ENCODE measurements at regions not wholly inside any gene's neighbourhood (a gene's known extent, or its start where the extent isn't known, plus 50 kb on each side); places are given as distances from the start of the nearest gene placed in this dataset.

DNA sequence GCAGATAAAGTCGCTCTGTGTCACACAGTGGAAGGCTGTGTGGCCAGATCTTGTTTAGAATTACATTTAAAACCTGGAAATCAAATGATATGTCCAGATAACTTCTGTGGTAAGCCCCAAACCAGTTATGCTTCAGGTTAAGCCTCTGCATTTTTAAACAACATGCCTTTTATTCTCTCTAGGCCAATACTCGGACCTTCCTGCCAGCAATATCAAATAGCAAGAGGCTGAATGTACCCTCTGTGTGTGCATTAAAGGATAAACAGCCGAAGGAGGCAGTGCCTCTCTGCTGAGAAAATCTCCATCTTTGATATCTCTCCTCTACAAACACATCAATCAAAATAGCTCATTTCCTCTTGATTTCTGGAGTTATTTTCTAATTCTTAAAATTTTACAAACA is 67.1 kb upstream of the TMEM260 start:
- no peaks in the 10 kb centered on the region for H3K4me1 Mint-ChIP-seq
- no peak overlapping the region for H3K27ac Mint-ChIP-seq
- H3K4me3 Mint-ChIP-seq = no peak overlapping the region
- no peaks in the 10 kb centered on the region for H3K9me3 Mint-ChIP-seq
- no peaks in the 10 kb centered on the region for H3K36me3 Mint-ChIP-seq
- ATAC-seq = no peak
- no peaks in the 10 kb centered on the region for H3K27me3 Mint-ChIP-seq

DNA sequence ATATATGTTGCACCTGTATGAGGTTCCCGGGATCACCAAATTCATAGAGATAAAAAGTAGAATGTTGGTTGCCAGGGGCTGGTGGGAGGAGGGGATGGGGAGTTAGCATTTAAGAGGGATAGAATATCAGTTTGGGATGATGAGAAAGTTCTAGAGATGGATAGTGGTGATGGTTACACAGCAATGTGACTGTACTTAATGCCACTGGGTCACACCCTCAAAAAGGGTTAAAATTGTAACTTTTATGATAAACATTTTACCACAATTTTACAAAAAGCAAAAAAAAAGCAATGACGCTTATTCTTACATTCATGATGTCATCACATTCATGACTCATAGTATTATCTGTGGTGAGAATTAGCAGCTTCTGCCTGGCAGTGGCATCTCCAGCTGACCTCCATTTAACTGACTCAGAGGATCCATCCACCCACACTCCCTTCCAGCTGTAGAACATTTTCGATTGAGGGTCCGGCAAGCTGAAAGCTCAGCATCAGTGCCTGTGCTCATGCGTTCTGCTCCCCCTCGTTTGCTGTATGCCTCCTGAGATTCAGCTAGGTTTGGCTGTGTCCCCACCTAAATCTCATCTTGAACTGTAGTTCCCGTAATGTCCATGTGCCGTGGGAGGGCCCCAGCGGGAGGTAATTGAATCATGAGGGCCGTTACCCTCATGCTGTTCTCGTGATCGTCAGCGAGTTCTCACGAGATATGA is 64.8 kb upstream of the TMEM260 start:
- no peaks in the 10 kb centered on the region for H3K9me3 Mint-ChIP-seq
- H3K27ac Mint-ChIP-seq = no peak overlapping the region
- ATAC-seq = no peak
- no peaks in the 10 kb centered on the region for H3K4me1 Mint-ChIP-seq
- peaks cover 17% of the 10 kb centered on the region for H3K27me3 Mint-ChIP-seq
- no peak overlapping the region for H3K4me3 Mint-ChIP-seq
- H3K36me3 Mint-ChIP-seq = no peaks in the 10 kb centered on the region

DNA sequence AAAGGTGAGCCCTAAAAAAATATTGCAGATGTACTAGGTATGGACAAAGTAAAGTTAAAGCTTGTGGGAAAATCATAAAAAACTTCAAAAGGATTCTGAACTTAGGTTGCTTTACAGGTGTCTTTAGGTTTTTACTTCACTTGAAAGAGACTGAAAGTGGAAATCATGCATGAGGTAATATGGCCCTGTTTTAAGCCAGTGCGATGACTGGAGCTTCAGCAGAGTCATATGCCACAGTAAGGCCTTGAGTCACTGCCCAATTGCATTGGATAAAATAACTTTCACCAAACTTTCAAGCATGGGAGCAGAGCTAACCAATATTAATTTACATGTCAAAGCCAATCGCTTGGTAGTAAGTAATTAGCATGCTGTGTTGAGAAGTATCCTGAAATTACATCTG is 63.9 kb upstream of the TMEM260 start:
- peaks cover 26% of the 10 kb centered on the region for H3K27me3 Mint-ChIP-seq
- no peak overlapping the region for H3K4me3 Mint-ChIP-seq
- ATAC-seq = no peak
- H3K4me1 Mint-ChIP-seq = no peaks in the 10 kb centered on the region
- no peaks in the 10 kb centered on the region for H3K36me3 Mint-ChIP-seq
- no peaks in the 10 kb centered on the region for H3K9me3 Mint-ChIP-seq
- H3K27ac Mint-ChIP-seq = no peak overlapping the region

DNA sequence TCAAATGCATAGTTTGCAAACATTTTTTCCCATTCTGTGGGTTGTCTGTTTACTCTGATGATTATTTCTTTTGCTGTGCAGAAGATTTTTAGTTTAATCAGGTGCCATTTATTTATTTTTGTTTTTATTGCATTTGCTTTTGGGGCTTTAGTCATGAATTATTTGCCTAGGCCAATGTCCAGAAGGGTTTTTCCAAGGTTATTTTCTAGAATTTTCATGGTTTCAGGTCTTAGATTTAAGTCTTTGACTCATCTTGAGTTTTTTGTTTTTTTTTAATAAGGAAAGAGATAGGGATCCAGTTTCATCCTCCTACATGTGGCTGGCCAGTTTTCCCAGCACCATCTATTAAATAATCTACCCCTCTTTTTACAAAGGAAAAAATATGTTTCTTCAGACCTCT is 57.2 kb upstream of the TMEM260 start:
- H3K4me1 Mint-ChIP-seq = no peaks in the 10 kb centered on the region
- no peak overlapping the region for H3K27ac Mint-ChIP-seq
- H3K9me3 Mint-ChIP-seq = peaks cover 3% of the 10 kb centered on the region
- ATAC-seq = no peak
- H3K36me3 Mint-ChIP-seq = no peaks in the 10 kb centered on the region
- H3K27me3 Mint-ChIP-seq = peaks cover 52% of the 10 kb centered on the region
- no peak overlapping the region for H3K4me3 Mint-ChIP-seq

DNA sequence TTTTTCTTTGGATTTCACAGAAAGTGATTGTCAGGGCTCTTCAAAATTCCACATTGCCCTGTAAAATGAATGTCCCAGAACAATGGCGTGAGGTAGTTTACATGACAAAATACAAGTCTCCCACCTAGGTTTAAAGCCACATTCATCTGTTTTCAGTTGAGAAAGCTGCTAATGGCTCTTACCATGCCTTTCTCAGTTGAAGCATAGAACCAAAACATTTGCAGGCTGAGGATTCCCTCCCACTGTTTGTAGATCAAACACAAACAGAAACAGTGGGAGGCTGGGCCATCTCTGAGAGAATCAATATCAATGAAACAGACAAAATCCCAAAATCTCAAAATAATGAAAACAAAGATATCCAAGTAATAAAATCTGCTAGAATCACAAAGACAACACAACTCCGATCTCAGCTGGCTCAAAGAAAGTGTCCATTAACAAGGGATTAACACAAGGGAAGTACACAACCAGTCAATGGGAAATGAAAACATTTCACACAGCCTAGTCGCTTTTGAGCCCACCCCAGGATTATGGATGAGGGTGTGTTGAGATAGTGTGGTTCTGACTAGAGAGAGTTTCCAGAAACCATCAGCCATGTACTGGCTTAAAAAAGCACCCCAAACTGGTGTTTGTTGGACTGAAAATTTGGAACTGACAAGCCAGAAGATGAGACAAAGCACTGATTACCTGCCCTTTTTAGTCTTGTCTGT is 54.5 kb upstream of the TMEM260 start:
- no peak for ATAC-seq
- H3K4me1 Mint-ChIP-seq = no peaks in the 10 kb centered on the region
- no peak overlapping the region for H3K27ac Mint-ChIP-seq
- H3K4me3 Mint-ChIP-seq = no peak overlapping the region
- peaks cover 36% of the 10 kb centered on the region for H3K27me3 Mint-ChIP-seq
- H3K36me3 Mint-ChIP-seq = no peaks in the 10 kb centered on the region
- peaks cover 3% of the 10 kb centered on the region for H3K9me3 Mint-ChIP-seq

DNA sequence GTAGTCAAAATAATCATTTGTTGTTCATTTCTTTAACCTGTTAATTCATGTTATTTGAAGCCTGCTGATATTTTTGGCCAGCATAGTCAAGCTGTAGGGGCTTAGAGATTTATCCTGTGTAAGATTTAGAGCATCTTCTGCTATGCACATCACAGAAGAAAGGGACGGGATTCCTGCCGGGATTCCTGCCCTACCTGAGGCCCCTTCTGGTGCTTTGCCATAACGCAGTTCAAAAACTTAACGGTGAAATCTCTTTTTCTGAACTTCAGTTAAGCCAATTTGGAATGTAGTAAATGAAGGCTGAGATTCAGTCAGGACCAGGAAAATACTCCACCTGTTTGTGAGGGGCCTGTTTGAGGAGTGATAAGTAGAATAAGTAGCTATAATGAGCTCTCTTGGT is 50.7 kb upstream of the TMEM260 start:
- no peaks in the 10 kb centered on the region for H3K9me3 Mint-ChIP-seq

More for the DNA sequence above, 50.7 kb upstream of the TMEM260 start:
- Mint-ChIP-seq H3K36me3 (no peaks in the 10 kb centered on the region), H3K4me1 (no peaks in the 10 kb centered on the region), H3K27me3 (peaks cover 17% of the 10 kb centered on the region), H3K27ac (no peak overlapping the region), H3K4me3 (no peak overlapping the region)
- no peak for ATAC-seq

All from stimulated activated memory B cell treated with anti-CD40 and anti-IgM and Interleukin-4, amounts not matched to agents 10 μg/mL and 1 μg/mL and 100 μg/mL, for 72 hours (primary cell).